Tibial artery (tissue), 4 donors: ENCODE measurements at regions not wholly inside any gene's neighbourhood (a gene's known extent, or its start where the extent isn't known, plus 50 kb on each side); places are given as distances from the start of the nearest gene placed in this dataset.

ENCODE experiments used
- DNase-seq, 2 donors: peaks; one replicate each; pipeline ENCODE4 v3.0.0-alpha.2; 2019
- H3K27ac ChIP-seq, 2 donors: fragments of 200-600 bp; sonication (generic) in 1 of 2; 1 replicate in 1 of 2; 2 replicates in 1 of 2; pipeline ENCODE4 v1.5.1; 2018 to 2019; ENCODE audit warnings: mild to moderate bottlenecking in 1 of 2
- H3K27me3 ChIP-seq, 2 donors: fragments of 200-600 bp; sonication (generic) in 1 of 2; one replicate each; pipeline versions ENCODE4 v1.5.1 to v1.6.0; 2016 to 2019
- H3K36me3 ChIP-seq, 3 donors: fragments of 200-600 bp; sonication (generic) in 2 of 3; one replicate each; pipeline ENCODE4 v1.5.1; 2016 to 2019; ENCODE audit warnings: mild to moderate bottlenecking in 2 of 3
- H3K4me1 ChIP-seq, 4 donors: fragments of 200-600 bp; sonication (generic) in 2 of 4; 1 replicate in 3 of 4; 2 replicates in 1 of 4; pipeline ENCODE4 v1.5.1; 2016 to 2019
- H3K4me3 ChIP-seq, 2 donors: fragments of 200-600 bp; sonication (generic) in 1 of 2; 1 replicate in 1 of 2; 2 replicates in 1 of 2; pipeline ENCODE4 v1.5.1; 2018 to 2019; ENCODE audit warnings: mild to moderate bottlenecking in 2 of 2
- H3K9me3 ChIP-seq, 3 donors: fragments of 200-600 bp; sonication (generic) in 1 of 3; one replicate each; pipeline ENCODE4 v1.5.1; 2016 to 2019
- CTCF ChIP-seq, 2 experiments: fragments of 200-600 bp in 1 of 2; fragments of 450-650 bp in 1 of 2; IDR thresholded peaks; one replicate each; pipeline ENCODE4 v1.5.1; 2017 to 2019; ENCODE audit warnings: antibody characterized with exemption in 2 of 2, mild to moderate bottlenecking in 1 of 2, moderate library complexity in 1 of 2
- intact Hi-C: fragments of 100-400 bp; cut with DNase I; formaldehyde crosslinking; loops from one replicate; pipeline ENCODE4 v1.15.0; 2023; ENCODE audit warnings: low total_unique reads

GRCh38 chr1:185483664-185484450, 166.8 kb upstream of the IVNS1ABP start:
- no peak overlapping the region for H3K4me3 ChIP-seq
- DNase-seq, result peak in 1 of 2 donors; percentile 31
- H3K4me1 ChIP-seq, result no peaks in the 10 kb centered on the region
- no peaks in the 10 kb centered on the region for H3K27me3 ChIP-seq
- no peak for TF ChIP-seq CTCF (IDR thresholded peaks at IDR 0.05)
- no peaks in the 10 kb centered on the region for H3K36me3 ChIP-seq
- intact Hi-C loops, result no loop called here
- no peak overlapping the region for H3K27ac ChIP-seq
- H3K9me3 ChIP-seq, result no peaks in the 10 kb centered on the region

- DNase-seq, result no peak
- TF ChIP-seq CTCF (IDR thresholded peaks at IDR 0.05), result no peak
- Histone ChIP-seq H3K27ac (no peak overlapping the region), H3K27me3 (no peaks in the 10 kb centered on the region), H3K9me3 (no peaks in the 10 kb centered on the region), H3K4me3 (no peak overlapping the region), H3K4me1 (no peaks in the 10 kb centered on the region), H3K36me3 (no peaks in the 10 kb centered on the region)
- intact Hi-C loops, result no loop called here
These were observed 166.2 kb upstream of the IVNS1ABP start for GRCh38 chr1:185483217-185483616.

- no peaks in the 10 kb centered on the region for H3K4me1 ChIP-seq
- no peaks in the 10 kb centered on the region for H3K9me3 ChIP-seq
- H3K4me3 ChIP-seq, result no peak overlapping the region
- no peak for TF ChIP-seq CTCF (IDR thresholded peaks at IDR 0.05)
- H3K27ac ChIP-seq, result no peak overlapping the region
- DNase-seq, result no peak
- H3K27me3 ChIP-seq, result no peaks in the 10 kb centered on the region
- no peaks in the 10 kb centered on the region for H3K36me3 ChIP-seq
- intact Hi-C loops, result no loop called here
These were observed 163.5 kb upstream of the IVNS1ABP start for GRCh38 chr1:185480545-185480944.

GRCh38 chr1:185479796-185480195, 162.8 kb upstream of the IVNS1ABP start:
- Histone ChIP-seq H3K36me3 (no peaks in the 10 kb centered on the region), H3K4me3 (no peak overlapping the region), H3K9me3 (no peaks in the 10 kb centered on the region), H3K27me3 (no peaks in the 10 kb centered on the region), H3K27ac (no peak overlapping the region), H3K4me1 (no peaks in the 10 kb centered on the region)
- DNase-seq, result no peak
- intact Hi-C loops, result no loop called here
- TF ChIP-seq CTCF (IDR thresholded peaks at IDR 0.05), result no peak

- Histone ChIP-seq H3K36me3 (no peaks in the 10 kb centered on the region), H3K27me3 (no peaks in the 10 kb centered on the region), H3K4me1 (no peaks in the 10 kb centered on the region), H3K9me3 (no peaks in the 10 kb centered on the region), H3K4me3 (no peak overlapping the region), H3K27ac (no peak overlapping the region)
- no peak for TF ChIP-seq CTCF (IDR thresholded peaks at IDR 0.05)
- no peak for DNase-seq
- intact Hi-C loops, result no loop called here
These were observed 161.8 kb upstream of the IVNS1ABP start for GRCh38 chr1:185478877-185479276.
